ENCODE measurements at regions not wholly inside any gene's neighbourhood (a gene's known extent, or its start where the extent isn't known, plus 50 kb on each side); places are given as distances from the start of the nearest gene placed in this dataset.

DNA sequence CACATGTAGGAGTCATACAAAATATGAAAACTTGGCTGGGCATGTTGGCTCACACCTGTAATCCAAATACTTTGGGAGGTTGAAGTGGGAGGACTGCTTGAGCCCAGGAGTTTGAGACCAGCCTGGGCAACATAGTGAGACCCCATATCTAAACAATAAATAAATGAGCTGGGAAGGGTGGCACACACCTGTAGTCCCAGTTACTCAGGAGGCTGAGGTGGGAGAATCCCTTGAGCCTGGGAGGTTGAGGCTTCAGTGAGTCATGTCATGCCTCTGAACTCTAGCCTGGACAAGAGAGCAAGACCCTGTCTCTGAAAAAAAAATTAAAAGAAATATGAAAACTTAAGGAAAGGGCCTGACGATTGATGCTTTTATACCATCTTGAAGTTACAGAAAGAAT lies 112.4 kb upstream of the RAI14 start:
- DNase-seq (no peak), FAIRE-seq (no peak), ATAC-seq (no peak)
- Histone ChIP-seq H3K4me3 (no peak overlapping the region), H3K27ac (no peak overlapping the region), H3K36me3 (no peaks in the 10 kb centered on the region), H3K27me3 (no peaks in the 10 kb centered on the region), H3K4me1 (no peaks in the 10 kb centered on the region), H3K9me3 (no peaks in the 10 kb centered on the region)
- intact Hi-C loops (cut with DNase I): no loop called here
- TF ChIP-seq, protein P1, sequence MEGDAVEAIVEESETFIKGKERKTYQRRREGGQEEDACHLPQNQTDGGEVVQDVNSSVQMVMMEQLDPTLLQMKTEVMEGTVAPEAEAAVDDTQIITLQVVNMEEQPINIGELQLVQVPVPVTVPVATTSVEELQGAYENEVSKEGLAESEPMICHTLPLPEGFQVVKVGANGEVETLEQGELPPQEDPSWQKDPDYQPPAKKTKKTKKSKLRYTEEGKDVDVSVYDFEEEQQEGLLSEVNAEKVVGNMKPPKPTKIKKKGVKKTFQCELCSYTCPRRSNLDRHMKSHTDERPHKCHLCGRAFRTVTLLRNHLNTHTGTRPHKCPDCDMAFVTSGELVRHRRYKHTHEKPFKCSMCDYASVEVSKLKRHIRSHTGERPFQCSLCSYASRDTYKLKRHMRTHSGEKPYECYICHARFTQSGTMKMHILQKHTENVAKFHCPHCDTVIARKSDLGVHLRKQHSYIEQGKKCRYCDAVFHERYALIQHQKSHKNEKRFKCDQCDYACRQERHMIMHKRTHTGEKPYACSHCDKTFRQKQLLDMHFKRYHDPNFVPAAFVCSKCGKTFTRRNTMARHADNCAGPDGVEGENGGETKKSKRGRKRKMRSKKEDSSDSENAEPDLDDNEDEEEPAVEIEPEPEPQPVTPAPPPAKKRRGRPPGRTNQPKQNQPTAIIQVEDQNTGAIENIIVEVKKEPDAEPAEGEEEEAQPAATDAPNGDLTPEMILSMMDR (IDR thresholded peaks at IDR 0.05): no peak
- 0 to 44% methylated on average over 1 of the region's 1 CpG for WGBS, 2 donors

DNA sequence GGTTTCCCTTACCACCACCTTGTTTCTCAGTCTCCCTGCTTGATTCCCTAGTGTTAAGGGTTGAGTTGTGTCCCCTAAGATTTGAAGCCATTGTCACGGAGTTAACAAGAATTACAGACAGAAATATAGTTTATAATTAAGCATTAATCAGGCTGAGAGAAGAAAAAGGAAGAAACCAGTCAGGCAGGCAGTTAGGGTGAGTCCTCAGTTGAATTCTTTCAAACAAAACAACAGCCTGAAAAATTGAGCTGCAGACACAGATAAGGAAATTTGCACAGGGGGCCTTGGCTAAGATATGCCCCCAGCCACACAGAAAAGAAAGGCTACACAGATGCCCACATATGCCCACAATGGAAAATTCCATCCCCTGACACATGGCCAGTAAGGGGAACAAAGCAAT lies 111.7 kb upstream of the RAI14 start:
- ATAC-seq (no peak), FAIRE-seq (no peak)
- 54 to 55% methylated on average over 1 of the region's 1 CpG for WGBS, 2 donors

DNA sequence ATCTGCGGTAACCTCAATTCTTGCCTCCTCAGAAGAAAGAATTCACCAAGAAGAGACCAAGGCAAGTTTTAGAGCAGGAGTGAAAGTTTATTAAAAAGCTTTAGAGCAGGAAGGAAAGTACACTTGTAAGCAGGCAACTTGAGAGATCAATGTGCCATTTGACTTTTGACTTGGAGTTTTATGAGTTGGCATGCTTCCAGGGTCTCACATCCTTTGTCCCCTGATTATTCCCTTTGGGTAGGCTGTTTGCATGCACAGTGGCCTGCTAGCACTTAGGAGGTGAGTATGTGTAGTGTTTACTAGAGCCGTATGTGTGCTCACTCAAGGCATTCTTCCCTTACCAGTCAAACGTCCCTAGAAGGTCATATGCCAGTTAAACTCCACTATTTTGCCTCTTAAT lies 111.0 kb upstream of the RAI14 start:
- no peaks in the 10 kb centered on the region for H3K4me1 ChIP-seq
- ATAC-seq (no peak), DNase-seq (no peak), FAIRE-seq (no peak)
- H3K4me3 ChIP-seq: no peak overlapping the region
- TF ChIP-seq, protein P1 (IDR thresholded peaks at IDR 0.05): no peak
- H3K27me3 ChIP-seq: no peaks in the 10 kb centered on the region
- no peaks in the 10 kb centered on the region for H3K9me3 ChIP-seq
- no peak overlapping the region for H3K27ac ChIP-seq
- intact Hi-C loops (cut with DNase I): no loop called here
- H3K36me3 ChIP-seq: no peaks in the 10 kb centered on the region
- WGBS, 2 donors: 64 to 67% methylated on average over 3 of the region's 3 CpGs

More for the DNA sequence above, 111.7 kb upstream of the RAI14 start:
- TF ChIP-seq, protein P1 (IDR thresholded peaks at IDR 0.05): no peak
- no peak overlapping the region for H3K27ac ChIP-seq
- H3K36me3 ChIP-seq: no peaks in the 10 kb centered on the region
- no peak for DNase-seq
- no peaks in the 10 kb centered on the region for H3K4me1 ChIP-seq
- H3K27me3 ChIP-seq: no peaks in the 10 kb centered on the region
- H3K4me3 ChIP-seq: no peak overlapping the region
- intact Hi-C loops (cut with DNase I): no loop called here
- no peaks in the 10 kb centered on the region for H3K9me3 ChIP-seq

GRCh38 chr5:34545626-34546025 lies 110.5 kb upstream of the RAI14 start:
- 54 to 73% methylated on average over 2 of the region's 2 CpGs for WGBS, 2 donors
- FAIRE-seq: no peak
- Histone ChIP-seq H3K27ac (no peak overlapping the region), H3K36me3 (no peaks in the 10 kb centered on the region), H3K27me3 (no peaks in the 10 kb centered on the region), H3K4me1 (peaks cover 0 to 3% (median 0%) of the 10 kb centered on the region in 3 donors), H3K9me3 (no peaks in the 10 kb centered on the region), H3K4me3 (no peak overlapping the region)
- intact Hi-C loops (cut with DNase I): no loop called here
- no peak for ATAC-seq
- TF ChIP-seq, protein P1 (IDR thresholded peaks at IDR 0.05): no peak
- no peak for DNase-seq

DNA sequence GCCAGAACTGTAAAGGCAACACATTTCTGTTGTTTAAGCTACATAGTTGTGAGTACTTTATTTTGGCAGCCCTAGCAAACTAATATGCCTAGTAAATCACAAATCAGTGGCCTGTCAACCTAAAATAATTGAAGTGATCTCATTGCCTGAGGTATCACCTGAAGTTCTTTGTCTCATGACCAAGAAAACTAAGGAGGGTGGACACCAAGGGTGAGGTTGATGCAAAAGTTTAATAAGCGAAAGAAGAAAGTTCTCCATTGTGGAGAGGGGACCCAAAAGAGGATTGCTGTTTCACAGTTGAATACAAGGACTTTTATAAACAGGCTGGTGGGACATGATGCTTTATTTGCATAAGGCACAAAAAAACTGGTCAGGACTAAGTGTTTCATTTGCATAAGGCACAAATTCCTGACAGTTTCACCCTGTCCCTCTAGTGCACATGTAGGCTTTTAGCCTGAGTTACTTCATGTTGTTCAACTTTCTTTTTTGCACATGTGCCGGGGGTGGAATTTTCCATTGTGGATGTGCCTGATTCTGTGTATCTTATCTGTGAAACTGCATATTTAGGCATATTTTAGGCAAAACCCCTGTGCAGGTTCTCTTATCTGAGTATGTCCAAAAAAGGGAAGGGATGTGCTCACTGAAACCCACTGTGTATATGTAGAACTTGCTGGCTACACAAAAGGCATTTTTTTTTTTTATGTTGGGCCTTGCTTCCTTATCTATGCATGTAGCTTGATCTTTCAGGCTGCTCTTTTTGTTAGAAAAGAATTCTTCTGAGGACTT lies 108.6 kb upstream of the RAI14 start:
- Histone ChIP-seq H3K4me3 (no peak overlapping the region), H3K27me3 (no peaks in the 10 kb centered on the region), H3K36me3 (no peaks in the 10 kb centered on the region), H3K9me3 (no peaks in the 10 kb centered on the region), H3K4me1 (peaks cover 0 to 8% (median 5%) of the 10 kb centered on the region in 3 donors), H3K27ac (no peak overlapping the region)
- intact Hi-C loops (cut with DNase I): no loop called here
- TF ChIP-seq, protein P1 (IDR thresholded peaks at IDR 0.05): no peak
- ATAC-seq (no peak), FAIRE-seq (no peak), DNase-seq (no peak)
- 96 to 99% methylated on average over 2 of the region's 2 CpGs for WGBS, 2 donors
